NCI-H526 treated with DMSO at 0.1 percent for 48 hours (cell line): ENCODE measurements at regions not wholly inside any gene's neighbourhood (a gene's known extent, or its start where the extent isn't known, plus 50 kb on each side); places are given as distances from the start of the nearest gene placed in this dataset.
"Not testable (repeated sequence)": the region's sequence is repeated elsewhere in the genome, so short reads cannot be mapped to it uniquely, and the experiment has no call there.

Source experiments
- DNase-seq: peaks from one replicate; lab custom pipeline; 2025; lab: John Stamatoyannopoulos, UW

DNA sequence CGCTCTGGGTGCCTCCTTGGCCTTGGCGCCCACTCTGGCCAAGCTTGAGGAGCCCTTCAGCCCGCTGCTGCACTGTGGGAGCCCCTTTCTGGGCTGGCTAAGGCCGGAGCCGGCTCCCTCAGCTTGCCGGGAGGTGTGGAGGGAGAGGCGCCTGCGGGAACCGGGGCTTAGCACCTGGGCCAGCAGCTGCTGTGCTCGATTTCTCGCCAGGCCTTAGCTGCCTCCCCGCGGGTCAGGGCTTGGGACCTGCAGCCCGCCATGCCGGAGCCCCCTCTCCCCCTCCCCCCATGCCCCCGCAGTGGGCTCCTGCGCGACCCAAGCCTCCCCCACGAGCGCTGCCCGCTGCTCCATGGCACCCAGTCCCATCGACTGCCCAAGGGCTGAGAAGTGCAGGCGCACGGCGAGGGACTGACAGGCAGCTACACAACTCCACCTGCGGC is 782.4 kb downstream of the METTL15 start:
- DNase-seq: not testable (repeated sequence)

DNA sequence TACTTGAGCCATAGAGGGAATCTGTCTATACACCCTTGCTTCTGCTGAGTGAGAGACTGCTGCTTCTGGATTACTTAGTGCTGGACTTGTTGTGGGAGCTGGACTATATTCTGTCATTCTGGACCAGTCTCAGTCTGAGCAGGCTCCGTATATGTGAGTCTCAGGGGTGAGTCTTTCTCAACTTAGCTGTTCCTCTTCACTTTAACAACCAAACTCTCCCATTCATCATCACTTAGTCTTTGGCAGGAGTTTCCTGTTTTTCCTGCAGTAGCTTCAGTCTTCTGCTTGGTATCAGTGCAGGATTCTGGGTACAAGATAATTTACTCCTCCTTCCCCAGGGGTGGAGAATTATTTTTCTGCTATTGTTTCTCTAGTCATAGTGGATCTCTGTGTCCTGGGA is 779.5 kb downstream of the METTL15 start:
- no peak for DNase-seq

DNA sequence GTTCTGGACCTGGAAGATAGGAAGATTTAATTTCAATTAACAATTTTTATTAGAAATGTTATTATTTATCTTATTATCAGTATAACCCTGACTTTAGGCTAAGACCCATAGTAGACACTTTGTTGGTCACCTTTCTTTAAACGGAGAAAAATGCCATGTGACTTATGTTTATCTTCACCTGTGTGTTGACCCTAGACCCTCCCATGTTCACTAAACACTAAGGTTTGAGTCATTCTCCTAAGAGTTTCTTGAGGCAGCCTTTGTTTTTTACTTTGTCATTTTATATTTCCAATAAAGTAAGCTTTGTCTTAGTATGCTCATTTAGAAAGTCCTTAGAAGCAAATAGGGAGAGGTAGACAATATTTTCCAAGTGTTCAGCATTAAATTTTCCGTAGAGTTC is 771.7 kb downstream of the METTL15 start:
- no peak for DNase-seq

DNA sequence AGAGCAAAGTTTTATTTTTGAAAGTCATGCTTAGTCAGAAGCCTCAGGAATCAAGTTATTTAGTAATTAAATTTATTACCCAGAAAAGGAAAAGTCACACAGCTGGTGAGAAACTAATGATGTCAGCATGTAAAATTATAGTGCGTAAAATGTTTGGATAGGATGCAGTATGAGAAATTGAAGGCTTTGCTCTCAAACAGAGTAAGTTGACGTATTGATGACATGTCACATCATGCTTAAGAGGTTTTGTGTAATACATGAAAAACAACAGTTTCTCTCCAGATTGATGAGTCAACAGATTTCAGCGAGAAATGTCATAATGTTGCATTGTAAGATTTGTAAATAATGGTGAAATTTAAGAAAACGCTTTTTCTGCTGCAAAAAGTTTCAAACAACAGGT is 769.8 kb downstream of the METTL15 start:
- DNase-seq: no peak

DNA sequence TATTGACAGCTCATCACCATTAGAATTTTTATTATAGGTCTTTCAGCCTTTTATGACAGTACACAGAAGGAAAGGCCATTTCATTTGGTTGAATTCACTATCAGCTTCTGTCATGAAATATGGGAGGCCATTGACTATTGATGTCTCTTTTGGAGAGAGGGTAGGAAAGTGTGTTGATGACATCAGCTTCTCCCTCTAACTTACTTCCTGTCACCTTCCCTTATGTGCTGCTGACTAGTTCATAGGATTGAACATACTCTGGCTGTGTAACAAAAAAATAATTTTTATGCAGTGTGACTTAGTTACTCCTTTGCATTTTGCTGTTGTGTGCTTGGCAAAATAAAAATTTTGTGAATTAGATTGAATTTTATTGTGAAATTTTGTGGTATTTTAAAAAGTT is 769.2 kb downstream of the METTL15 start:
- no peak for DNase-seq

DNA sequence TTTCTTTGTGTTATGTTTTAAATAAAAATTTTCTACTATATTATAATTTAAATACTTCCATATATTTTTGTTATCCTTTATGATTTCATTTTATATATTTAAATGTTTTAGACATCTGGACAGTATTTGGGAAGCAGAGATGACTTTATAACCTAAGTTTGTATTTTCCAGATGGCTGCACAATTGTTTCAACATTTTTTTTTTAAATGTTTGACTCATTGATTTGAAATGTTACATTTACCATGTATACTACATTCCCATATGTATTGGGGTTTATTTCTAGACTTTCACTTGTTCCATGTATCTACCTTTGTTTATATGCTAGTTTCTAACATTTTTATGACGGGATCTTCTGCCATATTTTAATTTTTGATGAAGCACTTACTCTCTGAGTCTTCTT is 766.5 kb downstream of the METTL15 start:
- no peak for DNase-seq

DNA sequence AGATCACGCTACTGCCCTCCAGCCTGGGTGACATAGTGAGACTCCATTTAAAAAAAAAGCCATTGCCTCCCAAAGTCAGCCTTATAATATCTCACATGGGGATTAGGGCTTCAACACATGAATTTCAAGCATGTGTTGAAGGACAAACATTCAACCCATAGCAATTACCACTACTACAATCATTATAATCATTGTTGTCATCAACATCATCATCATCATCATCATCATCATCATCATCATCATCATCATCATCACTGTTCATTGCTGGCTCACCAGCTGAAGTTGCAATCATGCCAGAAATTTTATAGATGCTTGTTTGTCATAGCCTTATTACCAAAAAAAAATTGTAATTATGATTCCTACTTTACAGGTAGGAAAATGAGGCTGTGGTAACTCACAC is 762.9 kb downstream of the METTL15 start:
- DNase-seq: no peak

DNA sequence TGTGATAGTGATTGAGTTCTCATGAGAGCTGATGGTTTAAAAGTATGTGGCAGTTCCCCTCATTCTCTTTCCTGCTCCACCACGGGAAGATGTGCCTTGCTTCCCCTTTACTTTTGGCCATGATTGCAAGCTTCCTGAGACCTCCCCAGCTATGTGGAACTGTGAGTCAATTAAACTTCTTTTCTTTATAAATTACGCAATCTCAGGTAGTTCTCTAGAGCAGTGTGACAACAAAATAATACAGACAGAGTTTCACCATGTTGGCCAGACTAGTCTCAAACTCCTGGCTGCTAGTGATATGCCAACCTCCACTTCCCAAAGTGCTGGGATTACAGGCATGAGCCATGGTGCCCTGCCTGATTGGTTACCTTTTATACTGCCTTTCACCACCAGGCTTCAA is 755.2 kb downstream of the METTL15 start:
- DNase-seq: no peak

DNA sequence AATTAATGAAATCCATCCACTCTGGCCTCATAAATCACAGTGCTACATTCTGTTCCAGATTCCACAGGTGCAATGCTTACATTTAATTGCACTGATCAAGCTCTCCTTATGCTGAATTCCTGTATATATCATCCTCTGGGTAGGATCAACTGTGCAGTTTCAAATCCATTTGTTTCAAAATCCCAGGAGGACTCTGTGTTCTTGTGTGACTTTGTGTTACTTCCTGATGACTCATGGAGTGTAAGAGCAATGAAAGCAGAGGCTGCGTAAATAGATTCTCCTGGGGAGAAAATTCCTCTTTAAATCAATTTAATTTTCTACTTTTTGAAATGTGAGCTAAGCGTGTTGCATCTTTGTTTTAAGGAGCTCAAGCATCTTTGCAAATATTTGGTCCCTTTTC is 752.7 kb downstream of the METTL15 start:
- DNase-seq: no peak

DNA sequence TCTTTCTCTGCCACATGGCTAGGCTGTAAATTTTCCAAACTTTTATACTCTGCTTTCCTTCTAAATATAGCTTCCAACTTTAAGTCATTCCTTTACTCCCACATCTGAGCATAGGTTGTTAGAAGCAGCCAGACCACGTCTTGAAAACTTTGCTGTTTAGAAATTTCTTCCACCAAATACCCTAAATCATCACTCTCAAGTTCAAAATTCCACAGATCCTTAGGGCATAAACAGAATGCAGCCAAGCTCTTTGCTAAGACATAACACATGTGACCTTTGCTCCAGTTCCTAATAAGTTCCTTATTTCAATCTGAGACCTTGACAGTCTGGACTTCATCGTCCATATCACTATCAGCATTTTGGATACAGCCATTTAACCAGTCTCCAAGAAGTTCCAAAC is 749.9 kb downstream of the METTL15 start:
- no peak for DNase-seq

DNA sequence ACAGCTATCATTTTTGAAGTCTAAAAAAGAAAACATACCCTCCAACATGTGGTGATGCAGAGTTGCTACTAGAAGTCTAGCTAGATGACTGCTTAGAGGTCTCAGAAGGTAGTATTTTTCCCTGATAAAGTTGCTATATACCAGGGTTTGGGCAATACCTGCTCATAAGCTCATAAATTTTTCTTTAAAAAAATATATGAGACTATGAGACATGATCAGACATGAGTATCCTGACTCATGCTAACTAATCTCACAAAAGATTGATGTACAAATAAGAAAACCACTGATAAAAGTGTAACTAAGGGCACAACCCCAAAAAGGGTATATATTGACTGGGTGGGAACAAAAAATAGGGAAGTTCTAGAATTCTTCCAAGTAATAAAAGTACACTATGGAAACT is 740.9 kb downstream of the METTL15 start:
- no peak for DNase-seq

DNA sequence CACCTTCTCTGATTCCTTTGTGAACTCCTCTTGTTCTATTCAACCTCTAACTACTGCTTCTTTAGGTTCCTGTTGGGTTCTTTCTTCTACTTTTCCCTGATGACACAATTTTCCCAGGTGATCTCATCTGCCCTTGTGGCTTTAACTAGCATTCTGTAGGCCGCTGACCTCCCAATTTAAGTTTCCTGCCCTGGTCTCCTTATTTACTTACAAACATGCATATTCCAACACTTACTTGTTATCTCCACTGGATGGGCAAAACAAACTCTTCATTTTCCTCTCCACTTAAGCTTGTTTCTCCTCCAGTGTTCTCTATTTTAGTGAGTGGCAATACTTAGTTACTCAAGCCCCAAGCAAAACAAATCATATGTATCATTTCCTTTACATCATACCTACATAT is 734.5 kb downstream of the METTL15 start:
- DNase-seq: no peak

DNA sequence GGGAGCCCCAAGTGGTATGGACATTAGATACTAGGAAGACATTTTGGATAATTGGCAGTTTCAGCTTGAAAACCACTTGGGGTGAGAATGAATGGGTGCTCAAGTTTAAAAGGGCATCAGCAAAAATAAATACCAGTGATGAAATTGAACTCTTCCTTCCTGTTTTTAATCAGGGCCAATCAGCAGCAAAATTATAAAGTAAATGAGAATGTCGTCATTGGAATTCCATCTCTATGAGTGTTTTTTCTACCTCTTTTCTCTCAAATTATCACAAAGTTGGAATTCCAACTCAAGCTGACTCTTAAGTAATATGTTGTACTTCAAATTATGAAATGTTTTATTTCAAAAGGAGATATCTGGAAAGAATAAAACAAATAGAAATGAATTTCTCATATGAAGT is 730.6 kb downstream of the METTL15 start:
- no peak for DNase-seq

DNA sequence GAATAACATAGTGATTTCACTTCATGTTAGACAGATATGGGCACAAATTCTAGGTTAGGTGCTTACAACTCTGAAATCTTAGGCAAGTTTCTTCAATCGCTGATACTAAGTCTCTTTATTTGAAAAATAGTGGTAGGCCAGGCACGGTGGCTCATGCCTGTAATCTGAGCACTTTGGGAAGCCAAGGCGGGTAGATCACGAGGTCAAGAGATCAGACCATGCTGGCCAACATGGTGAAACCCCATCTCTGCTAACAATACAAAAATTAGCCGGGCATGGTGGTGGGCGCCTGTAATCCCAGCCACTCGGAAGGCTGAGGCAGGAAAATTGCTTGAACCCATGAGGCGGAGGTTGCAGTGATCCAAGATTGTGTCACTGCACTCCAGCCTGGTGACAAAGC is 729.4 kb downstream of the METTL15 start:
- DNase-seq: no peak

DNA sequence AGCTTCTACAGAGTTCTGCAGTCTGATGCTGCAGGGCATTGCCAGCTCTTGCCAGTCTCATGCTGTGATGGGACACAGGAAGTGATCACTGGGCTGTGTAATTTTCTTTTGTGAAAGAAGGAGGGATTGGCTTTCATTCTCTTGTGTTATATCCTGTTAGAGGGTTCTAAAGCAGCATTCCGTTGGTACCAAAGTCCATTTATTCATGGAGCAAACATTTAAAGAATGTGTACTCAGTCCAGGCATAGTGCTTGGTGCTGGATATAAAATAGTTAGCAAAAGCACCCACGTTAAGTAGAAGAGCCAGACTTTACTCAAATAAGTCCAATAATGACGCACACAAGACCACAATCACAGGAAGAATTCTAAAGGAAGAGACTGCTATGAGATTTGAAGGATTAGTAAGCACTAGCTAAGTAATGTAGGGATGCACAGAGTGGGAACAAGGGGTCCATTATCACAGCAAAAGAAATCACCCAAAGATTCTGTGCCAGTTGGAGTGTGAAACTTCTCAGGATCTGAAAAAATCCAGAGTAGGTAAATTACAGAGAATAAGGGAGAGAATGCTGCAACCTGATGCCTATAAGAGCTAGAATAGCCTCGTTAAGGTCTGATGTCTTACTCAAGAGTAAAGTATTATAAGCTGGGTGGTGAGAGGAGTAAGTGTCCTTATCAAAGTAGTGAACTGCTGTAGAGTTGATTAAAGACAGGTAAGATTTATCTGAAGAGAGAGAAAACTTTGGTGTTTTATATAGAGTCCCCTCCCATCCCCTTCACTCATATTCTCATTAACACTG is 728.3 kb downstream of the METTL15 start:
- no peak for DNase-seq

DNA sequence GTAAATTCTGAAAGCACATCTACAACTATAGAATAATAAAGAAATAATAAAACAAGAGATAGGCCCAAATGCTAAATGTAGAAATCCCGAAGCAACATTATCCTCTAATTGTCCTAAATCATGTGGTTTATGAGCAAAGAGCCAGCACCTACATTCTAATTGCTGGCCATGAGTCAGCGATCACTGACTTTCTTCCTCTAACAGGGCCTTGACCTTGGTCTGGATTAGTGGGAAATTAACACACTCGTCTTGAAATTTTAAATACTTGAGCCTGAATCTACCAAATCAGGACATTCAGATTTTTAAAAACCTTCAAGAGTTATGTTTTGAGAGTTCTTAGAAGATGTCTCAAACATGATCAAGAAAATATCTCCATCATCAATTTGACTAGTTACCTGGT is 727.6 kb downstream of the METTL15 start:
- no peak for DNase-seq

DNA sequence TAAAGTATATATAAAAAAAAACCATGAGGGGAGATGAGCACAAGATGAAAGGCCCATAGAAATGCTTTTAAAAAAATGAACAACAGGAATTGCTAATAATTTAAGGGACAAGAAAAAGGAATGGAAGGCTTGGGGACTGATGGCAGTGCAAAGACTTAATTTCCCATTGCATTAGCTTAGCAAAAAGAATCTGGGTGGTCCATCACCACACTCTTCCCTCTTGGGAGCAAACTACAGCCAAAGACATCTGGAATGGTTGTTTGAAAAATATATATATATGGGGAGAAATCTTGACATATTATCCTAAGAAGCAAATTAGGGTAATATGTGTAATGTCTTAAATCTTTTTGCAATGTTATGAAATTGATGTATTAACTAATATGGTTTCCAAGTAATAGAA is 727.1 kb downstream of the METTL15 start:
- no peak for DNase-seq

DNA sequence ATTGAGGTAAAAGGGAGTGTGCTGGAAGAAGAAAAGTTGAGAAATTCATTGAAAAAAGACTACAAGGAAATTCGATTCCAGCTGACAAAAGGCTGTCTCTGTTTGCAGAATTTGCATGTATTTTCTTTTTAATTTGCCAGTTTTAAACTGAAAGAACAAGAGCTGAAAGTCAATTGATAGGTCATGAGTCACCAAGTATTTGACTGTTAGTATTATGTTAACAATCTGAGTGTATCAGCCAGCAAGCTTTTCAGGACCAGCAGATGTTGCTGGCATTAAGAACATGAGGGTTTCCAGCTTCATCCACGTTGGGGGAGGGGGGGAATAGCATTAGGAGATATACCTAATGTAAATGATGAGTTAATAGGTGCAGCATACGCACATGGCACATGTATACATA is 726.7 kb downstream of the METTL15 start:
- no peak for DNase-seq

DNA sequence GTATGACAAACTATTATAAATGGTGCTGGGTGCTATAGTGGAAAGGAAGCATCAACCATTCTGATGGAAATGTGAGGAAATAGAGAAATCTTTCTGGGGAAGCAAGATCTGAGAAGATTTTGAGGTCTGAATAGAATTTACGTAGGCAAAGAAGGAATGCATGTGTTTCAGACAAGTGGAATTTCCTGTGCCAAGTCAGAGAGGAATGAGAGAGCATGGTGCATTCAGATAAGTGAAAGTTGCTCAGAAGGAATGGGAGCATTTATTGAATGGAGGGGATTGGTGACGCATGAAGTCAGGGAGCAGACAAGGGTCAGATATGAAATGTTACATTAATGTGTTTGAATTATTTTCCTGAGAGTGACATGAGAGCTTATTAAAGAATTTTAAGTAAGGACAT is 725.5 kb downstream of the METTL15 start:
- DNase-seq: no peak

DNA sequence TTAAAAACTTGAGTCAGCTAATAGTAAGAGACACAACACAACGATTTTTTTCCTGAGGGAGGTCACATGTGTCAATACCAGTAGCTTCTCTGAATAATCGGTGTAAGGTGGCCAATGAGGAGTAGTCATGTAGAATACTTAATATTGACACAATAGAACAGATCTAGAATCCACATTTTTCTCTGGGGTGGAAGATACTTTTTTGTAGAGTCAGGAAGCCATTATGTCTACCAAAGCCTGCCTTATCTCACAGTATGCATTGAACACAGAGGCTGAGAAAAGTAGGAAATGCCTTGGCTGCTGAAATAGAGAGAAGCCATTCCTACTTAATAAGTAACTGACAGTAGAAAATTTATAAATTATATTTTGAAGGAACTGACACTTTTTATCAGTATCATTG is 725.0 kb downstream of the METTL15 start:
- DNase-seq: no peak

DNA sequence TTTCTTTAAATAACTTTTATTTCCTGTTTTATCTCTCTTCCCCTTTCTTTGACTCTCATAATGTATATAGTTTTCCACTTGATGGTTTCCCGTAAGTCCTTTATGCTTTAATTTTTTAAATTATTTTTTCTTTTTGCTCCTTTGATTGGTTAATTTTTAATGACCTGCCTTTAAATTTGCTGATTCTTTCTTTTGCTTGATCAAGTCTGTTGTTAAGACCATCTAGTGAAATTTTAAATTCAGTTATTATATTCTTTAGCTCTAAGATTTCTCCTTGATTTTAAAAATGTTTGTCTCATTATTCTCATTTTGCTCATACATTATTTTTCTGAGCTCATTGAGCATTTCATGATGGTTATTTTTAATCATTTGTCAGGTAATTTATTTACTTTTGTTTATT is 718.6 kb downstream of the METTL15 start:
- no peak for DNase-seq

DNA sequence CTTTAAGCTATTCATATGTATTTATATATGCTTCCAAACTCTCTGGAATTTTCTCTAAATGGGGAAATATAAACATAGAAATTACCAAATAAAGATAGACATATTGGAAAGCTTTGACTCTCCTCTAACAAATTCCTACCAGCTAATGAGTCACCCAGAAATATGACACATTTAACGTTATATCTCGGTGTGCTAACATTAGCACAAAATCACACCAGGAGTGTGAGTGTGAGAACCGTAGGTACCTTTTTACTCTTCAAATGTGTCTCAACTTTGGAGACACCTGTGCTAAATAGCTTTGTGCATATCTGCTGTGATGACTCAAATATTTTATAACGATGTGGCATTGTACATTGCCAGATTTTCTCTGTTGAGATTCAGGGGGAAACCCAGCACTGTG is 714.4 kb downstream of the METTL15 start:
- DNase-seq: no peak

DNA sequence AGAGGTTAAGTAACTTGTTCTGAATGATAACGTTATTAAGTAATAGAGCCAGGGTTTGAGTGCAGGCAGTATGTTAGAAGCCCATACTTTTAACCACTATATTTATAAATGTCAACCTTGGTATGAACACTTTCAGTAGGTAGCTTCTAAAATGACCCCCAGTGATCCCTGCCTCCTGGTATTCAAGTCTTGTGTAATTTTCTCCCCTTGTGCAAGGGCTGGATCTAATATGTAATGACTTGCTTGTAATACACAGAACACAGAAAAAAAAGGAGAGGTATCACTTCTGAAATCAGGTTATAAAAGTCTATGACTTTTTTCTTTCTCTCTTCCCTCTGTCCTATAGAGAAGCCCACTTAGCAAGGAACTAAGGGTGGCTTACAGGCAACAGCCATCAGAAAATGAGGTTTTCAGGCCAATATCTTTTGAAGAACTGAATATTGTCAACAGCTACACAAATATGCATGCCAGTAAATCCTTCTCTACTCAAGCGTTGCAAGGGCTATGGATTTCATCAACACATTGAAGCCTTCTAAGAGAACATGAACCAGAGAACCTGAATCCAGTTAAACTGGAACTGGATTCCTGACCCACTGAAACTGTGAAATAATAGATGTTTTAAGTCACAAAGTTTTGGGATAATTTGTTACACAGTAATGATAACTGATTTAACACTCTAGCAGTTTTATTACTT is 712.3 kb downstream of the METTL15 start:
- DNase-seq: no peak

DNA sequence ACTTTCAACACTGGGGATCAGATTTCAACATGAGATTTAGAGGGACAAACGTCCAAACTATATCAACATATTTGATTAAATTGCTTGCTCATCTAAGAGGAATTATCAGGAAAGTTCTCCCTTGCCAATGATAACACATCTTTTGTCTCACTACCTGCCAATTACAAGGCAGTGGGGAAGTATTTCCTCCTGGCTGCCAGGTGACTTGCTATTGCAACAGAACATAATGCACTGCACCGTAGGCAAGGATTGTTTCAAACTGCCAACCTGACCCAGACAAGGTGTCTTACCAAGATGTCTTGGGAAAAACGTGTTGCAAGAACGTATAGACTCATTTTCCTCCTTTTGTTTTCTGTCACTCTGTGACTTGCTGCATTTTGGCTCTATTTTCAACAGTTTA is 711.6 kb downstream of the METTL15 start:
- DNase-seq: no peak
